Kidney epithelial cell (primary cell): ENCODE measurements at regions not wholly inside any gene's neighbourhood (a gene's known extent, or its start where the extent isn't known, plus 50 kb on each side); places are given as distances from the start of the nearest gene placed in this dataset.

Source experiments
- DNase-seq: peaks from one replicate; pipeline ENCODE4 v3.0.0-alpha.2; 2010; ENCODE audit warnings: low read depth
- H3K27me3 ChIP-seq: 2 replicates; pipeline ENCODE4 v1.6.0; 2011; ENCODE audit warnings: low read length; ENCODE audit not compliant: control insufficient read depth, insufficient read depth
- H3K36me3 ChIP-seq: 2 replicates; pipeline ENCODE4 v1.5.1; 2011; ENCODE audit warnings: low read length; ENCODE audit not compliant: control insufficient read depth, insufficient read depth
- H3K4me3 ChIP-seq: 2 replicates; pipeline ENCODE4 v1.5.1; 2011; ENCODE audit warnings: low read depth, mild to moderate bottlenecking, control low read depth, low read length
- CTCF ChIP-seq: IDR thresholded peaks from 2 replicates; pipeline ENCODE4 v1.5.1; 2011; ENCODE audit warnings: mild to moderate bottlenecking, moderate library complexity, low read length, control low read depth, inconsistent platforms; ENCODE audit not compliant: insufficient read depth, poor library complexity, severe bottlenecking

GRCh38 chr10:61052469-61053205 is 108.7 kb upstream of the RHOBTB1 start:
- TF ChIP-seq CTCF = no peak
- Histone ChIP-seq H3K36me3 (no peaks in the 10 kb centered on the region), H3K27me3 (no peaks in the 10 kb centered on the region), H3K4me3 (no peak overlapping the region)
- DNase-seq = no peak

GRCh38 chr10:61051344-61051743 is 107.4 kb upstream of the RHOBTB1 start:
- Histone ChIP-seq H3K27me3 (no peaks in the 10 kb centered on the region), H3K36me3 (no peaks in the 10 kb centered on the region), H3K4me3 (no peak overlapping the region)
- no peak for TF ChIP-seq CTCF
- no peak for DNase-seq

GRCh38 chr10:61050120-61050745 is 106.2 kb upstream of the RHOBTB1 start:
- no peak for TF ChIP-seq CTCF
- H3K4me3 ChIP-seq = no peak overlapping the region
- H3K27me3 ChIP-seq = no peaks in the 10 kb centered on the region
- H3K36me3 ChIP-seq = no peaks in the 10 kb centered on the region
- no peak for DNase-seq

GRCh38 chr10:61049386-61049785 is 105.4 kb upstream of the RHOBTB1 start:
- TF ChIP-seq CTCF = no peak
- H3K36me3 ChIP-seq = no peaks in the 10 kb centered on the region
- H3K27me3 ChIP-seq = no peaks in the 10 kb centered on the region
- no peak for DNase-seq
- H3K4me3 ChIP-seq = no peak overlapping the region

- TF ChIP-seq CTCF = no peak
- Histone ChIP-seq H3K27me3 (no peaks in the 10 kb centered on the region), H3K36me3 (no peaks in the 10 kb centered on the region), H3K4me3 (no peak overlapping the region)
- no peak for DNase-seq
Measured at GRCh38 chr10:61047788-61048560, 104.0 kb upstream of the RHOBTB1 start.
